A549 (cell line): ENCODE measurements at regions not wholly inside any gene's neighbourhood (a gene's known extent, or its start where the extent isn't known, plus 50 kb on each side); places are given as distances from the start of the nearest gene placed in this dataset.

Source experiments
- ATAC-seq, 2 experiments: fragments of 200-7000 bp in 1 of 2; fragments of >200 bp in 1 of 2; cut with Nextera tagmentation in 1 of 2; cut with Tn5 transposase in 1 of 2; 3 replicates each; pipeline versions ENCODE4 v1.8.0 to v1.9.1; 2018 to 2020; ENCODE audit warnings: mild to moderate bottlenecking in 1 of 2, moderate library complexity in 1 of 2
- CTCF ChIA-PET: fragments of 300-600 bp; sonication (Branson Sonifier 250); formaldehyde crosslinking; extraction: SDS; loops from one replicate; lab custom pipeline; 2021; ENCODE audit warnings: antibody characterized with exemption, inconsistent platforms; lab: Yijun Ruan, JAX
- POLR2A ChIA-PET: fragments of 350-600 bp; formaldehyde crosslinking; extraction: SDS; loops from one replicate; lab custom pipeline; 2021; ENCODE audit warnings: antibody characterized with exemption, inconsistent platforms; lab: Yijun Ruan, JAX
- DNase-seq, 2 experiments: peaks; one replicate each; pipeline versions ENCODE4 v3.0.0 to v3.0.0-alpha.2; 2011 to 2016; ENCODE audit warnings: low read depth in 1 of 2, low spot score in 1 of 2
- FAIRE-seq: peaks from 2 replicates; lab custom pipeline; 2011; peaks lifted over from hg19 to GRCh38; lab: Jason Lieb, UNC
- H3K27ac ChIP-seq, 2 experiments: fragments of >200 bp; sonication (Bioruptor Twin); formaldehyde crosslinking; 3 replicates each; pipeline ENCODE4 v1.5.1; 2016 to 2017
- H3K4me1 ChIP-seq: fragments of >200 bp; sonication (Bioruptor Twin); formaldehyde crosslinking; 3 replicates; pipeline ENCODE4 v1.6.1; 2016
- H3K4me2 ChIP-seq: fragments of >200 bp; sonication (Bioruptor Twin); formaldehyde crosslinking; 3 replicates; pipeline ENCODE4 v1.6.1; 2016
- H3K4me3 ChIP-seq: fragments of >200 bp; sonication (Bioruptor Twin); formaldehyde crosslinking; 3 replicates; pipeline ENCODE4 v1.5.1; 2016
- H3K9me3 ChIP-seq: fragments of >200 bp; sonication (Bioruptor Twin); formaldehyde crosslinking; 3 replicates; pipeline ENCODE4 v1.6.1; 2016
- BCL3 ChIP-seq: fragments of >200 bp; sonication (Bioruptor Twin); formaldehyde crosslinking; IDR thresholded peaks from 3 replicates; pipeline ENCODE4 v1.6.1; 2016
- BHLHE40 ChIP-seq: IDR thresholded peaks from 2 replicates; pipeline ENCODE4 v1.6.1; 2012; ENCODE audit warnings: low read depth, low read length, inconsistent platforms
- CBX2 ChIP-seq: fragments of 200-600 bp; sonication (generic); IDR thresholded peaks from 2 replicates; pipeline ENCODE4 v1.6.1; 2016; ENCODE audit warnings: low read depth, mild to moderate bottlenecking, borderline replicate concordance
- CEBPB ChIP-seq, 2 experiments: fragments of >200 bp in 1 of 2; sonication (Bioruptor Twin) in 1 of 2; formaldehyde crosslinking in 1 of 2; IDR thresholded peaks; 2 replicates each; pipeline ENCODE4 v1.6.1; 2012 to 2016
- E2F6 ChIP-seq: IDR thresholded peaks from 2 replicates; pipeline ENCODE4 v1.6.1; 2012; ENCODE audit warnings: low read depth, borderline replicate concordance
- EHF ChIP-seq: fragments of 250-450 bp; sonication (Bioruptor Pico); IDR thresholded peaks from 2 replicates; pipeline ENCODE4 v1.5.0; 2020; ENCODE audit warnings: mild to moderate bottlenecking
- EHMT2 ChIP-seq: fragments of 200-600 bp; sonication (generic); IDR thresholded peaks from 2 replicates; pipeline ENCODE4 v1.6.1; 2016; ENCODE audit warnings: antibody characterized with exemption, low read depth, mild to moderate bottlenecking, moderate library complexity
- ESRRA ChIP-seq: fragments of 150-350 bp; IDR thresholded peaks from 2 replicates; pipeline ENCODE4 v1.6.1; 2014; ENCODE audit warnings: mild to moderate bottlenecking, low read length, borderline replicate concordance
- FOSB ChIP-seq: fragments of 250-450 bp; sonication (Bioruptor Pico); IDR thresholded peaks from 2 replicates; pipeline ENCODE4 v1.5.0; 2020; ENCODE audit warnings: mild to moderate bottlenecking, moderate library complexity
- FOSL2 ChIP-seq, 2 experiments: fragments of 450-650 bp in 1 of 2; fragments of >200 bp in 1 of 2; sonication (Bioruptor Twin) in 1 of 2; formaldehyde crosslinking; IDR thresholded peaks; 2 replicates each; pipeline versions ENCODE4 v1.5.0 to v1.6.1; 2016 to 2020; ENCODE audit warnings: mild to moderate bottlenecking in 1 of 2, moderate library complexity in 1 of 2
- FOXS1 ChIP-seq: fragments of 250-450 bp; sonication (Bioruptor Pico); IDR thresholded peaks from 2 replicates; pipeline ENCODE4 v1.5.0; 2020; ENCODE audit warnings: mild to moderate bottlenecking, moderate library complexity
- HDAC2 ChIP-seq: fragments of 200-600 bp; sonication (generic); IDR thresholded peaks from 2 replicates; pipeline ENCODE4 v1.6.1; 2016
- HEYL ChIP-seq: fragments of 250-450 bp; sonication (Bioruptor Pico); IDR thresholded peaks from 2 replicates; pipeline ENCODE4 v1.8.0; 2021; ENCODE audit warnings: mild to moderate bottlenecking, moderate library complexity
- HOXA7 ChIP-seq: fragments of 250-450 bp; sonication (Bioruptor Pico); IDR thresholded peaks from 2 replicates; pipeline ENCODE4 v1.5.0; 2020; ENCODE audit warnings: mild to moderate bottlenecking, moderate library complexity
- HOXB13 ChIP-seq: fragments of 250-450 bp; sonication (Bioruptor Pico); IDR thresholded peaks from 2 replicates; pipeline ENCODE4 v1.5.0; 2020; ENCODE audit warnings: low read depth, mild to moderate bottlenecking, moderate library complexity
- HOXB5 ChIP-seq: fragments of 250-450 bp; sonication (Bioruptor Pico); IDR thresholded peaks from 2 replicates; pipeline ENCODE4 v1.5.0; 2020; ENCODE audit warnings: mild to moderate bottlenecking, moderate library complexity
- JUN ChIP-seq, 2 experiments: fragments of >200 bp; sonication (Bioruptor Twin); formaldehyde crosslinking; IDR thresholded peaks; 2 replicates in 1 of 2; 3 replicates in 1 of 2; pipeline ENCODE4 v1.6.1; 2016 to 2017
- MAFK ChIP-seq: fragments of 450-650 bp; IDR thresholded peaks from 2 replicates; pipeline ENCODE4 v1.6.1; 2014; ENCODE audit not compliant: partially characterized antibody
- MAZ ChIP-seq: fragments of 150-350 bp; IDR thresholded peaks from 2 replicates; pipeline ENCODE4 v1.6.1; 2014; ENCODE audit warnings: antibody characterized with exemption, low read depth, low read length, borderline replicate concordance
- NPAS2 ChIP-seq: fragments of 250-450 bp; sonication (Bioruptor Pico); IDR thresholded peaks from 2 replicates; pipeline ENCODE4 v1.8.0; 2022; ENCODE audit warnings: mild to moderate bottlenecking, moderate library complexity, borderline replicate concordance
- NR3C1 ChIP-seq: fragments of >200 bp; sonication (Bioruptor Twin); formaldehyde crosslinking; IDR thresholded peaks from 3 replicates; pipeline ENCODE4 v1.6.1; 2017
- PBX3 ChIP-seq: IDR thresholded peaks from 2 replicates; pipeline ENCODE4 v1.6.1; 2012
- PHF8 ChIP-seq: fragments of 200-600 bp; sonication (generic); IDR thresholded peaks from 2 replicates; pipeline ENCODE4 v1.6.1; 2016; ENCODE audit warnings: low read depth, mild to moderate bottlenecking, antibody characterized with exemption, moderate library complexity, borderline replicate concordance
- POLR2A ChIP-seq: IDR thresholded peaks from 2 replicates; pipeline ENCODE4 v1.6.1; 2012; ENCODE audit warnings: mild to moderate bottlenecking, low read length
- POLR2AphosphoS2 ChIP-seq: conservative IDR thresholded peaks from 2 replicates; pipeline ENCODE4 v1.6.1; 2012; ENCODE audit warnings: low read length, improper control_type of control experiment, inconsistent platforms
- RARB ChIP-seq: fragments of 250-450 bp; sonication (Bioruptor Pico); IDR thresholded peaks from 2 replicates; pipeline ENCODE4 v1.8.0; 2021; ENCODE audit warnings: mild to moderate bottlenecking, moderate library complexity
- TFCP2L1 ChIP-seq: fragments of 250-450 bp; sonication (Bioruptor Pico); IDR thresholded peaks from 2 replicates; pipeline ENCODE4 v1.5.0; 2021; ENCODE audit warnings: mild to moderate bottlenecking
- ZFP36 ChIP-seq: fragments of 450-650 bp; IDR thresholded peaks from 2 replicates; pipeline ENCODE4 v1.6.1; 2014; ENCODE audit warnings: borderline replicate concordance; ENCODE audit not compliant: partially characterized antibody
- ZNF302 ChIP-seq: fragments of 250-450 bp; sonication (Bioruptor Pico); IDR thresholded peaks from 2 replicates; pipeline ENCODE4 v1.9.0; 2021; ENCODE audit warnings: inconsistent platforms, mild to moderate bottlenecking, moderate library complexity
- WGBS: methylation state at CpG from one replicate; pipeline ENCODE4 v1.1.6; 2017; ENCODE audit errors: missing lambda C conversion rate; 5-methylcytosine and 5-hydroxymethylcytosine counted together
- TF ChIP-seq, protein P1 (sequence below): fragments of 250-450 bp; sonication (Bioruptor Pico); IDR thresholded peaks from 2 replicates; pipeline ENCODE4 v1.5.0; 2021; ENCODE audit warnings: mild to moderate bottlenecking, moderate library complexity, borderline replicate concordance
- TF ChIP-seq, protein P2 (sequence below): IDR thresholded peaks from 2 replicates; pipeline ENCODE4 v1.6.1; 2012

DNA sequence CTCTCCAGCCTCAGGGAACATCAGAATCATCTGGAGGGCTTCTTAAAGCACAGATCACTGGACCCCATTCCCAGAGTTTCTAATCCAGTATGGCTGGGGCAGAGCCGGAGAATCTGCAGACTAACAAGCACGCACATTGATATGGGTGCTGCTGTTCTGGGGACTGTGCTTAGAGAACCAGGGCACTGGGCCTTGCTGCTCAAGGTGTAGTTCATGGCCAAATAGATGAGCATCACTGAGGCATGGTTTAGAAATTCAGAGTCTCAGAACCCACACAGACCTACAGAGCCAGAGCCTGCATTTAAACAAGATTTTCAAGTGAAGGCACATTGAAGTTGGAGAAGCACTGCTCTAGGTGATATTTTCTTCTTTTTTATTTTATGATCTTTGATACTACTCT lies 376.8 kb upstream of the PHF14 start:
- TF ChIP-seq EHMT2: no peak
- TF ChIP-seq EHF: no peak
- no peak for TF ChIP-seq JUN (IDR thresholded peaks at IDR 0.05)
- no peak for TF ChIP-seq BCL3
- TF ChIP-seq NR3C1: no peak
- TF ChIP-seq FOSB (CRISPR knock-in tag): no peak
- TF ChIP-seq TFCP2L1 (CRISPR knock-in tag): no peak
- no peak for TF ChIP-seq FOXS1 (CRISPR knock-in tag)
- no peak for TF ChIP-seq POLR2A
- TF ChIP-seq NPAS2: no peak
- no peak for TF ChIP-seq HDAC2
- TF ChIP-seq, protein P1, sequence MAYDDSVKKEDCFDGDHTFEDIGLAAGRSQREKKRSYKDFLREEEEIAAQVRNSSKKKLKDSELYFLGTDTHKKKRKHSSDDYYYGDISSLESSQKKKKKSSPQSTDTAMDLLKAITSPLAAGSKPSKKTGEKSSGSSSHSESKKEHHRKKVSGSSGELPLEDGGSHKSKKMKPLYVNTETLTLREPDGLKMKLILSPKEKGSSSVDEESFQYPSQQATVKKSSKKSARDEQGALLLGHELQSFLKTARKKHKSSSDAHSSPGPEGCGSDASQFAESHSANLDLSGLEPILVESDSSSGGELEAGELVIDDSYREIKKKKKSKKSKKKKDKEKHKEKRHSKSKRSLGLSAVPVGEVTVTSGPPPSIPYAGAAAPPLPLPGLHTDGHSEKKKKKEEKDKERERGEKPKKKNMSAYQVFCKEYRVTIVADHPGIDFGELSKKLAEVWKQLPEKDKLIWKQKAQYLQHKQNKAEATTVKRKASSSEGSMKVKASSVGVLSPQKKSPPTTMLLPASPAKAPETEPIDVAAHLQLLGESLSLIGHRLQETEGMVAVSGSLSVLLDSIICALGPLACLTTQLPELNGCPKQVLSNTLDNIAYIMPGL (CRISPR knock-in tag): no peak
- TF ChIP-seq CBX2: no peak
- no peak for TF ChIP-seq HOXB5 (CRISPR knock-in tag)
- ATAC-seq (no peak), DNase-seq (no peak), FAIRE-seq (no peak)
- Histone ChIP-seq H3K4me3 (no peak overlapping the region), H3K9me3 (no peaks in the 10 kb centered on the region), H3K27ac (no peak overlapping the region), H3K4me2 (no peak overlapping the region), H3K4me1 (no peaks in the 10 kb centered on the region)
- ChIA-PET POLR2A (no interaction called here), CTCF (no interaction called here)
- 0% methylated on average over 2 of the region's 2 CpGs for WGBS

DNA sequence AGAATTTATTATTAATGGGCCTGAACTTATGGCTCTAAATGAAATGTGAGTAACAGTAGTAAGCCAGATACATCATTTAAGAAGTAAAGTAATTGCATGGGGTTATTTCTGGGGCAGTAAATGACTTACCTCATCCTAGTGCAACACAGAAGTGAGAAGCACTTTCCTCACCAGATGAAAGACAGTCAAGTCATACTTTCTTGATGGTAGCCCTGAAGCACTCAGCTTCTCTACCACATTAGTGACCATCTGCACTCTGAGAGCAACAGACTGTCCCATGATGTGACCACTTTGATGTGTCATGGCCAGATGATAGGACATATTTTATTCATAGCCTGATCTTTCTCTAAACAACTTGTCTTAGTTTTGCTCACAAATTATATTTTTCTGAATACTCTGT lies 369.5 kb upstream of the PHF14 start:
- Histone ChIP-seq H3K9me3 (no peaks in the 10 kb centered on the region), H3K4me3 (no peak overlapping the region), H3K4me1 (no peaks in the 10 kb centered on the region), H3K27ac (no peak overlapping the region), H3K4me2 (no peak overlapping the region)
- TF ChIP-seq RARB (no peak), PHF8 (no peak), ZFP36 (no peak), CBX2 (no peak), HOXB13 (CRISPR knock-in tag) (no peak), MAZ (no peak), FOSL2 (IDR thresholded peaks at IDR 0.05) (no peak), FOSL2 (CRISPR knock-in tag; IDR thresholded peaks at IDR 0.05) (no peak), BHLHE40 (no peak), E2F6 (no peak), HEYL (CRISPR knock-in tag) (no peak), HOXA7 (CRISPR knock-in tag) (no peak), MAFK (no peak), CEBPB (IDR thresholded peaks at IDR 0.05) (no peak), ZNF302 (no peak), NPAS2 (no peak), PBX3 (no peak), ESRRA (no peak), POLR2AphosphoS2 (no peak)
- TF ChIP-seq, protein P1 (CRISPR knock-in tag): no peak
- TF ChIP-seq, protein P2, sequence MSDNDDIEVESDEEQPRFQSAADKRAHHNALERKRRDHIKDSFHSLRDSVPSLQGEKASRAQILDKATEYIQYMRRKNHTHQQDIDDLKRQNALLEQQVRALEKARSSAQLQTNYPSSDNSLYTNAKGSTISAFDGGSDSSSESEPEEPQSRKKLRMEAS: no peak
- ChIA-PET CTCF (no interaction called here), POLR2A (no interaction called here)
- ATAC-seq: no peak
- no peak for DNase-seq
- FAIRE-seq: no peak
